Forelimb muscle (tissue), 1 donor: ENCODE measurements at regions not wholly inside any gene's neighbourhood (a gene's known extent, or its start where the extent isn't known, plus 50 kb on each side); places are given as distances from the start of the nearest gene placed in this dataset.
"Not testable (repeated sequence)": the region's sequence is repeated elsewhere in the genome, so short reads cannot be mapped to it uniquely, and the experiment has no call there.

Experiments
- DNase-seq: peaks from one replicate; pipeline ENCODE4 v3.0.0-alpha.2; 2013; ENCODE audit warnings: low read depth

GRCh38 chr20:24418731-24419130 is 50.7 kb upstream of the SYNDIG1 start:
- DNase-seq, result no peak

DNA sequence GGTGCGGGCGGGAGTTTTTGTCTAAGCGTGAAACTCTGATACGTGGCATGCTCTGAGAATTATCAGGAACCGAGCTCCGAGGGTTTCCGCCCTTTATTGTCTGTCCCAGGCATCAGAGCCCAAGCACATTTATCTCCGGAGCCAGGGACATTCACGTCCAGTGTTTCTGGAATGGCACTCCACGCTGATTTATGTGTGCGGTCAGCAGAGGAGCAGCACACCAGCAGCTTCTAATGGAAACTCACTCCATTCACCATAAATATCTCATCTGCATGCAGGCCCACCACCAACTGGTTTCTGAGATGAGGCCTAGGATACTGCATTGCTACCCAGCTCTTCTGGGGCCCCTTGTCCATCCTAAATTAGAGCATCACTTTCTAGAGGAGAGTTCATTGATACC is 51.9 kb upstream of the SYNDIG1 start:
- DNase-seq, result no peak

DNA sequence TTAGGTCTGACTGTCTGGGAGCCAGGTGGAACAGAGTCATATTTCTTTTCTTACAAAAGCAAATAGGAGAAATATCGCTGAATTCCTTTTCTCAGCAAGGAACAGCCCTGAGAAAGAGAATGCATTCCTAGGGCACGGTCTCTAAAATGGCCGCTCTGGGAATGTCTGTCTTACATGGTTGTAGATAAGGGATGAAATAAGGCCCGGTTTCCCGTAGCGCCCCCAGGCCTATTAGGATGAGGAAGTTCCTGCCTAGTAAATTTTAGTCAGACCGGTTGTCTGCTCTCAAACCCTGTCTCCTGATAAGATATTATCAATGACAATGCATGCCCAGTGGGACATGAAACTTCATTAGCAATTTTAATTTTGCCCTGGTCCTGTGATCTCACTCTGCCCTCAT is 54.0 kb upstream of the SYNDIG1 start:
- not testable (repeated sequence) for DNase-seq

- DNase-seq, result no peak
Measured at GRCh38 chr20:24411834-24412216, 57.6 kb upstream of the SYNDIG1 start.

DNA sequence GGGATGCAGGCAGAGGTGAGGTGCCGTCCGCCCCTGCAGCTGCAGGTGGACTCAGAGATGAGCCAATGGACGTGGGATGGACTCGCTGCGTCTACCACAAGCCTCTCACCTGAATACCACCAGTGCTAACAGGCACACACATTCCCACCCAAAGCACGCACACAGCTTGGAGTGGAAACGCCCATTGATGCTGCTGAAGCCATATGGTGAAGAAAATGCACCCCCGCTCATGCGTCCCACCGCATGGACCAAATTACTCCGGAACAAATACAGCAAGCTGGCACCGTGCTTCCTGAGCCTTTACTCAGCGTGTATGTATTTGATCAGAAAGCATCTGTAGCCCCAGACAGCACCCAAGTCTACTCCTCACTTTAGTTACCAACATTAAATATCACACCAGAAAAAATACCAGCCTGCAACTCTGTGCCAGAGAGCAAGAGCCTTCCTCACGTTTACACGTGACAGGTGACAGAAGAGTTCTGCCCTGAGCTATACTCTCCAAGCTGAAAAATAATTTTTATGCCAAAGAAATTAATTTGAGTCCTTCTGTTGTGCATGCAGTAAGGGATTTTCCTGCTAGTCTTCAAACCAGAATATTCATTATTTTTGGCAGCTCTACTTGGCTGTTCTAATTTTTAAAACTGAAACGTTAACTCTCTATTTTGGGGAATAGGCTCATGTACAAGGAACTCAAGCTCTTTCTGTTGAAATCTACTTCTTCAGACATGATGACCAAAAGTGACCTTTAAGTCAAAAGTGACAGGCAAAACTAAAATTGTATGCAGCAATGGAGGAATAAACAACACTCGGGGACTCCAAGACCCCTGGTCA is 58.2 kb upstream of the SYNDIG1 start:
- no peak for DNase-seq

GRCh38 chr20:24407151-24407550 is 62.3 kb upstream of the SYNDIG1 start:
- no peak for DNase-seq

DNA sequence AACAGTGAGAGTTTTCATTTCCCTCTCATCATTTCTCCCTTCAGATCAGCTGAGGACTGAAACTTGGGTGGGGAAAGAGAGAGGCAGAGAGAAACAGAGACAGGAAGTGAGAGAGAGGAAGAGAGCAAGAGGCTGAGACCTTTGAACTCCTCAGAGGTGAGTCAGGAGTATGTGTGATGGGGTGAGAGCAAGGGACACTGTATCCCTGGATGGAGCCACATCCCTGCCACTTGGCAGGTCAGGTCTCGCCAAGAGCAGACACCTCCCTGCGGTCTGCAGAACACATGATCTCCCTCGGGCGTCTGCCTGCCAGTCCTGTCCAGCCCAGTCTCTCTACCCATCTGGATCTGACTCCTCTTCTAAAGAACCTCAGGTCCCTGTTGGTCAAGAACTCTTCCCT is 62.7 kb upstream of the SYNDIG1 start:
- no peak for DNase-seq

DNA sequence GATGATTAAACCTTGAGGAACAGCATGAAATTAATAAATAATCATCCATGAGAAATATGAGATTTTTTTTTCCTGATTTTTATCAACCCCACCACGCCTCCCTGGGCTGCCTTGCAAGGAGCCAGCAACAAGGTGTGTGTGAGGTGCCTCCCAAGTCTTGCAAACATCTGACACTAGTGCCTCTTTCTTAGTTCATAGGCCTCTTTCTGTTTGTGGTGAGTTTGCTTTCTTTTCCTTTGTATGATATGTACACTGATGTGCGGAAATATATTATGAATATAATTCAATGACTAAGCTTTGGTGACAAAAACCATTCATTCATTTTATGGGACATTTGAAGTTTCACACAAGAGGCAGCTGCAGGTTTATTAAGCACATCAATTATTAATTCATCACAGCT is 63.2 kb upstream of the SYNDIG1 start:
- no peak for DNase-seq

DNA sequence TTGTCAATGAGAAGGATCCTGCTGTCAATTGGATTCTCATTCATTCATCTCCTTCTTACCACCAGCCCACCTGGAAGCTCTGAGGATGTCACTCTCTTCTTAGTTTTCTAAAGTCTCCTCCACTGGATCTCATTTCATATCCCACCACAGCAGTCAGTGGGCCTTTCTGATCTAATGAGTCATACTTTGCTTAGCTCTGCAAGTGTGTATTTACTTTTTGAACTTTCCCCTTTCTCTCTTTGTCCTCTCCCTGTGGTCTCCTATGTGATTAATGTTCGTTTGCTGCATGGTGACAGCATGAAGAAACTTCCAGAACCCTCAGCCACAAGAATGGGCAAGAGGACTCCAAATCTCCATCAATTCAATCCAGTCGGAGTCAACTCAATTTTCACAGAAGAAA is 63.6 kb upstream of the SYNDIG1 start:
- no peak for DNase-seq

DNA sequence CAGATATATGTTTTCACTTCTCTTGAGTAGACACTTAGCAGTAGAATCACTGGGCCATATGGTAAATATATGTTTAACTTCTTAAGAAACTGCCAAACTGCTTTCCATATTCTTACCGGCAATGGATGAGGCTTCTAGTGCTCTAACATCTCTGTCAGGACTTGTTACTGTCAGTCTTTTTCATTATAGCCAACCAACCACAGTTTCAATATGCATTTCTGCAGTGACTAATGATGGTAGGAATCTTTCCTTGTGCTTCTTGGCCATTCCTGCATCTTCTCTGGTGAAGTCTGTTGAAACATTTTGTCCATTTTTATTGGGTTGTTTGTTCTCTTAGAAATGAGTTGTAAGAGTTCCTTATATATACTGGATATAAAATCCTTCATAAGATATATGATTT is 66.0 kb upstream of the SYNDIG1 start:
- no peak for DNase-seq

DNA sequence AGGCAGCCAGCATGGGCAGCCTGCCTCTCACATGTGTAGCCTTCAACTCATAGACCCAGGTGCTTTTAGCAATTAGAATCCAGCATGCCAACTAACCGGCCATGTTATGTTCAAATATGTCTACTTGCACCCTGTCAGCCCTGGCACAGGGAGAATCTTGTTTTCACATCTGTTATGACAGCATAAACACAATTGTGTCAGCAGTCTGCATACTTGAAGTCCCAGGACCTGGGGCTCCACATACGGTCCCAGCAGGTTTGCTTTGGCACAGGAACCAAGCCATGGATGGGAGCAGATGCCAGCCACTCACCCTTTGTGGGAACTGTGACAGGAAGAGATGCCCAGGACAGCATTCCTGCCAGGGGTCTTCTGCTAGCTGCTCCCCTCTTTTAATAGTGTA is 67.2 kb upstream of the SYNDIG1 start:
- no peak for DNase-seq

- no peak for DNase-seq
Measured at GRCh38 chr20:24395151-24395550, 74.3 kb upstream of the SYNDIG1 start.

GRCh38 chr20:24393903-24394302 is 75.5 kb upstream of the SYNDIG1 start:
- no peak for DNase-seq

GRCh38 chr20:24392612-24393011 is 76.8 kb upstream of the SYNDIG1 start:
- DNase-seq, result no peak

DNA sequence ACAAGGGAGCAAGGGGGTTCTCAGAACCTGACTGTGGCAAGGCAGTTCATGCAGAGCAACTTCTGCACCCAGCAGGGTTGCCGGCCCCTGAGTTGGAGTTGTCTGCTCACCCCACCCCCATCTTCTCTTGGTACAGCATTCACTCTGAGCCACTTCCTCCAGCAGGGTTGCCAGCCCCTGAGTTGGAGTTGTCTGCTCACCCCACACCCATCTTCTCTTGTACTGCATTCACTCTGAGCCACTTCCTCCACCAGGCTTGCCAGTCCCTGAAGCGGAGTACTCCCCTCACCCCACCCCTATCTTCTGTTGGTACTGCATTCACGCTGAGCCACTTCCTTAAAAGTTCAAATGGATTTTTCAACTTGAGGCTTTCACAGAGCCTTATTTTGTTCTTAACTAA is 79.7 kb upstream of the SYNDIG1 start:
- no peak for DNase-seq

DNA sequence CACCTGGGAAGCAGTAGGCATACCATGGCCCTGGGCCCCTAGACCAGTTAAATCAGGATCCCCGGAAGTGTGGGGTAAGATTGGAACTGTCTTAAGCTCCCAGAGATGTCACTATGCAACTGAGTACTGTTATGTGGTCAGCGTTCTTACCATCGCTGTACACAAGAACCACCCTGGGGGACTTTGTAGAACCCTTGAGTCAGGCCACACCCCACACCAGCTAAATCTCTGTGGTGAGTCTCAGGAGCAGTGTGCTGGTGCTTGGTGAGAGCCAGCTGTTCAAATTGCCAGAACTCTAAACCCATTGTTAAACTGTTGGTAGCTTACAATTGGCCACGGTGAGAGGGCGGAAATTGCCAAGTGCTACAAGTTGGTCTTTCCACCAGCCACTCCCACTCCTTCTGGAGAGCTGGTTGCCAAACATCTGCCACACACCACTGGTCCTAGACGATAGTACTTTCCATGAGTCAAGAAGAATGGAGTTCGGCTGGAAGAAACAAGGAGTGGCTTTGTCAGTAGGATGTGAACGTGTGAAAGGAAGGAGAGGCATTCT is 80.5 kb upstream of the SYNDIG1 start:
- DNase-seq, result no peak

DNA sequence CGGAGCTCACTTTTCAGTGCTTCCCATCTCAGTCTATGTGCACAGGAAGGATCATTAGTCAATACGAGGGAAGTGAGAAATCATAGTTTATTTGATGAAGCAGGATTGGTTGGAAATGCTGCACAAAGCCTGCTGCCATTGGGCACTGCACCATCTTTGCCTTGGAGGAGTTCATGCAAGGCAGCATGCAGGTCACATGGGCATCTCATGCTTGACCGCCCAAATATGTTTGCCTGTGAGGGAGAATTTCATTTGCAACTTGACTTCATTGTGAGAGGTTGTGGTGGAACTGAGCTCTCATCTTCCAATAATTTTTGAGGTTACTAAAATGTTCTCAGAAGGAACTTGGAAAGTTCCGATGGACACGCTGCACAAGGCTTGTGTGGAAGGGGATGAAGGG is 83.9 kb upstream of the SYNDIG1 start:
- no peak for DNase-seq

GRCh38 chr20:24384865-24385264 is 84.6 kb upstream of the SYNDIG1 start:
- no peak for DNase-seq

DNA sequence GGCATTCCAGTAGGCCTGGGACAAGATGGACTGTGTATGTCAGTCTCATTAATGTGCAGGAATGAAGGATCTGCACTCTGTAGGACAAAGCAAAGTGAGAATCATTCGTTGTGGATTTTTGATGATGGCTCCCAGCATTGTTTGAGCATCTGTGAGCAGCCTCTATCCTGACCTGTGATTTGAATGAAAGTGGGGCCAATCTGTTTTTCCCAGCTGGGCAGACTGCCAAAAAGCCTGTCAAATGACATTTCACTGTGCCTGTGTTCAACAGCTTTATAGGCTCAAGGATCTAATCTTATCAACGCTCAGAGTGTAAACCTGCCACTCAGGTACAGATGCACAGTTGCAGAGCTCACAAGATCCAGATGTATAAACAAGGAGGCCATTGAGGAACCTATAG is 86.7 kb upstream of the SYNDIG1 start:
- DNase-seq, result no peak

- DNase-seq, result no peak
Measured at GRCh38 chr20:24382331-24382730, 87.1 kb upstream of the SYNDIG1 start.

DNA sequence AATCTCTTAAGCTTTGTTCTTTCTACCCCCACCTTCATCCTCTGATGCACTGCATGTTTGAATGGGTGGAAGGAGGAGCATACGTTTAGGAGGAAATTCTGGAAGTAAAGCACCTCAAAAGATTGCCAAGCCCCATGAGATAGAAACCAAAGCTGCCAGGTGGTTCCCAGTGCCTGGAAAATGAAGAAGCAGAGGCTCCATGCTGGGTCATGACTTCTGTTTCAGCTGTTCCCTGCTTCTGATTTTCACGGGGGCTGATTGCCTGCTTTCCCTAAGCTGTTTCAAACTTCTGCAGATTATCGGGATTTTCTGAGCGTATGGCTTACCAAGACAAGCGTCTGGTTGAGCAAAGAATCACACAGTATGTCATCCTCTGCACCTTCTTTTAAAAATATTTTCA is 87.5 kb upstream of the SYNDIG1 start:
- DNase-seq, result no peak

- no peak for DNase-seq
Measured at GRCh38 chr20:24379484-24379927, 89.9 kb upstream of the SYNDIG1 start.

DNA sequence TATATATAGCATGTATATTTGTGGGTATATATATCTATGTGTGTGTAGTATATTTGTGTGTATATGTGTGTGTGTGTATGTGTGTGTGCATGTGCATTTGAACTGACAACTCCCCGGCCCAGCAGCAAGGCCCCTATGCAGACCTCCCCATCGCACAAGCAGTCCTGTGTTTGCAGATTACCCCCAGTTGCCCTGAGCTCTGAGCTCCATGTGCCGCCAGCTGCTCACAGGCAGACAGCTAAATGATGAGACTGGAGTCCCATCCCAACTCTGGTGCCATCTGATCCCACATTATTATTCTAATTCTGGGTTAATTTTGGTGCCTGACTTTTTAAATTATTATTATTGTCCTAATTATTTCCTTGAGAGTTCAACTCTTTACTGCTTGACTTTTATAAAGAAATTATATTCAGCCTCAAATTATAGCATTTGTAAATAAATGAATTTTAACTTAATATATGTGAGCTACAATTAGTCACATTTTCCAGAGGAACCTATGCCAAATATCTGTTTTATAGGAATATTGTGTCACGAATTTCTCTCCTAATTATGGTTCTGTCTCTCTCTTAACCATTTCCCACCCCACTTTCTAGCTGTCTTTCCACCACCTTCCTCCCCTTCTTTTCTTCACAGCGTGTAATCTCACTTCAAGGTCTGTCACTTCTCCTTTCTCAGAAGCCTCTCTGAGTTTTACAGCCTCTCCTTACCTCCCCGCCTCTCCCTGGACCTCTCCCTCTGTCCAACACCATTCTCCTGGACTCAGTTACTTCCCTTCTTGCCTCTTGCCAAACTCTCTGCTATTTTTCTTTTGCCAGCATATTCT is 90.6 kb upstream of the SYNDIG1 start:
- no peak for DNase-seq
